Jurkat, Clone E6-1 (cell line): ENCODE measurements at regions not wholly inside any gene's neighbourhood (a gene's known extent, or its start where the extent isn't known, plus 50 kb on each side); places are given as distances from the start of the nearest gene placed in this dataset.

Experiments used
- DNase-seq: peaks from one replicate; pipeline ENCODE4 v3.0.0-alpha.2; 2011; ENCODE audit warnings: low read depth, low spot score
- H3K4me3 ChIP-seq: 2 replicates; pipeline ENCODE4 v1.5.1; 2011; ENCODE audit warnings: mild to moderate bottlenecking, low read length, control low read depth, moderate library complexity

DNA sequence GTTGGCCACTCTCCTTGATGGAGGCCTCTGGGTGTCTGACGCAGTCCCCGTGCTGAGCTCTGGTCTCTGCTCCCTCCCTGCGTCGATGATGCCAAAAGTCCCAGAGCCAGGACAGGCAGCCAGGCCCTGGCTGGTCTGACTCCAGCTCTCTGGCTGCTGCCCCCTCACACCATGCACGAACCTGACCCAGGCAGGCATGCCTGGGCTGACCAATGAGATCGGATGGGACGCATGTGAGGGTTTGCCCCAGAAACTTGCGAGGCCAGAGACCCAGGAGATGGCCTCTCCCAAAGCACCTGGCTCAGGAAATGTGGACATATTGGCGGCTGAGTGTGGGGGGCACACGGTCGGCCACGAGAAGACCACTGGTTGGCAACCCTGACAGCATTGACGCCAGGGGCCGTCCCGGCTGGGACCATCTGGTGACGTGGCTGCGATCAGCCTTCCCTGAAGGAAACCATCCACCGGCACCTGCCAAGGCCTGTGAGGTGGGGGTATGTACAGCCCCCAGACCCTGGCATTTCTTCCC lies 51.2 kb upstream of the FRMD1 start:
- DNase-seq = no peak
- H3K4me3 ChIP-seq = no peak overlapping the region

GRCh38 chr6:168129292-168130167 lies 50.5 kb upstream of the FRMD1 start:
- no peak for DNase-seq
- H3K4me3 ChIP-seq = no peak overlapping the region

GRCh38 chr6:168128631-168129291 lies 49.7 kb upstream of the FRMD1 start:
- no peak overlapping the region for H3K4me3 ChIP-seq
- no peak for DNase-seq
